ENCODE measurements at regions not wholly inside any gene's neighbourhood (a gene's known extent, or its start where the extent isn't known, plus 50 kb on each side); places are given as distances from the start of the nearest gene placed in this dataset.

DNA sequence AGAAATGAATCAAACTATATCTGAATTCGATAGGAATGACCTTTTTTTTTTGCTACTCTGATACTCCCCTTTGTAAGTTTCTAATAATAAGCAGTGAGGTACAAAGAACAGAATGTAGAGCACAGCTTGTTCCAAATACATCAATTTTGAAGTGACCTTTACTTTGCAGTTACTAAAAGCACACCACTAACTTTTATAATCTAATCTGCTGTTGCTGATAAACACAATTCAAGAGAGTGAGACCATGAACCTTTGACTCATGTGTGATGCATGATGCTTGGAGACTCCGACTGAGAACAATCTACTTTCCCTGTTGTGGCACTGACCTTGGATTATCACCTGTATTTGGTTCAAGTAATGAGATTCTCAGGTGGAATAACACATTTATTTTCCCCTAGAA lies 91.6 kb upstream of the GNPDA2 start:
- TF ChIP-seq POLR2AphosphoS5 (IDR thresholded peaks at IDR 0.05) (no peak), TAF1 (IDR thresholded peaks at IDR 0.05; ENCODE audit: low read depth) (no peak), SMC3 (conservative IDR thresholded peaks at IDR 0.05; ENCODE audit: poor library complexity) (no peak), RAD21 (conservative IDR thresholded peaks at IDR 0.05) (no peak), EZH2 (IDR thresholded peaks at IDR 0.05; ENCODE audit: borderline replicate concordance, insufficient read depth, low read length, poor library complexity, severe bottlenecking) (no peak), EP300 (conservative IDR thresholded peaks at IDR 0.05; ENCODE audit: poor library complexity, severe bottlenecking) (no peak)
- TF ChIP-seq, protein P1, sequence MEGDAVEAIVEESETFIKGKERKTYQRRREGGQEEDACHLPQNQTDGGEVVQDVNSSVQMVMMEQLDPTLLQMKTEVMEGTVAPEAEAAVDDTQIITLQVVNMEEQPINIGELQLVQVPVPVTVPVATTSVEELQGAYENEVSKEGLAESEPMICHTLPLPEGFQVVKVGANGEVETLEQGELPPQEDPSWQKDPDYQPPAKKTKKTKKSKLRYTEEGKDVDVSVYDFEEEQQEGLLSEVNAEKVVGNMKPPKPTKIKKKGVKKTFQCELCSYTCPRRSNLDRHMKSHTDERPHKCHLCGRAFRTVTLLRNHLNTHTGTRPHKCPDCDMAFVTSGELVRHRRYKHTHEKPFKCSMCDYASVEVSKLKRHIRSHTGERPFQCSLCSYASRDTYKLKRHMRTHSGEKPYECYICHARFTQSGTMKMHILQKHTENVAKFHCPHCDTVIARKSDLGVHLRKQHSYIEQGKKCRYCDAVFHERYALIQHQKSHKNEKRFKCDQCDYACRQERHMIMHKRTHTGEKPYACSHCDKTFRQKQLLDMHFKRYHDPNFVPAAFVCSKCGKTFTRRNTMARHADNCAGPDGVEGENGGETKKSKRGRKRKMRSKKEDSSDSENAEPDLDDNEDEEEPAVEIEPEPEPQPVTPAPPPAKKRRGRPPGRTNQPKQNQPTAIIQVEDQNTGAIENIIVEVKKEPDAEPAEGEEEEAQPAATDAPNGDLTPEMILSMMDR (IDR thresholded peaks at IDR 0.05; ENCODE audit: poor library complexity, severe bottlenecking), result no peak
- TF ChIP-seq, protein P2, sequence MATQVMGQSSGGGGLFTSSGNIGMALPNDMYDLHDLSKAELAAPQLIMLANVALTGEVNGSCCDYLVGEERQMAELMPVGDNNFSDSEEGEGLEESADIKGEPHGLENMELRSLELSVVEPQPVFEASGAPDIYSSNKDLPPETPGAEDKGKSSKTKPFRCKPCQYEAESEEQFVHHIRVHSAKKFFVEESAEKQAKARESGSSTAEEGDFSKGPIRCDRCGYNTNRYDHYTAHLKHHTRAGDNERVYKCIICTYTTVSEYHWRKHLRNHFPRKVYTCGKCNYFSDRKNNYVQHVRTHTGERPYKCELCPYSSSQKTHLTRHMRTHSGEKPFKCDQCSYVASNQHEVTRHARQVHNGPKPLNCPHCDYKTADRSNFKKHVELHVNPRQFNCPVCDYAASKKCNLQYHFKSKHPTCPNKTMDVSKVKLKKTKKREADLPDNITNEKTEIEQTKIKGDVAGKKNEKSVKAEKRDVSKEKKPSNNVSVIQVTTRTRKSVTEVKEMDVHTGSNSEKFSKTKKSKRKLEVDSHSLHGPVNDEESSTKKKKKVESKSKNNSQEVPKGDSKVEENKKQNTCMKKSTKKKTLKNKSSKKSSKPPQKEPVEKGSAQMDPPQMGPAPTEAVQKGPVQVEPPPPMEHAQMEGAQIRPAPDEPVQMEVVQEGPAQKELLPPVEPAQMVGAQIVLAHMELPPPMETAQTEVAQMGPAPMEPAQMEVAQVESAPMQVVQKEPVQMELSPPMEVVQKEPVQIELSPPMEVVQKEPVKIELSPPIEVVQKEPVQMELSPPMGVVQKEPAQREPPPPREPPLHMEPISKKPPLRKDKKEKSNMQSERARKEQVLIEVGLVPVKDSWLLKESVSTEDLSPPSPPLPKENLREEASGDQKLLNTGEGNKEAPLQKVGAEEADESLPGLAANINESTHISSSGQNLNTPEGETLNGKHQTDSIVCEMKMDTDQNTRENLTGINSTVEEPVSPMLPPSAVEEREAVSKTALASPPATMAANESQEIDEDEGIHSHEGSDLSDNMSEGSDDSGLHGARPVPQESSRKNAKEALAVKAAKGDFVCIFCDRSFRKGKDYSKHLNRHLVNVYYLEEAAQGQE (IDR thresholded peaks at IDR 0.05; ENCODE audit: borderline replicate concordance), result no peak
